ENCODE measurements at regions not wholly inside any gene's neighbourhood (a gene's known extent, or its start where the extent isn't known, plus 50 kb on each side); places are given as distances from the start of the nearest gene placed in this dataset.

GRCh38 chr2:43127941-43128558, 98.4 kb downstream of the ZFP36L2 start:
- no peak for DNase-seq (ENCODE audit: low spot score)

GRCh38 chr2:43127208-43127940, 99.0 kb downstream of the ZFP36L2 start:
- peak; percentile 67 for DNase-seq (ENCODE audit: low spot score)

GRCh38 chr2:43126817-43127207, 99.6 kb downstream of the ZFP36L2 start:
- no peak for DNase-seq (ENCODE audit: low spot score)

- no peak for DNase-seq (ENCODE audit: low spot score)
Observed at GRCh38 chr2:43125090-43125998, 101.1 kb downstream of the ZFP36L2 start.

- no peak for DNase-seq (ENCODE audit: low spot score)
Observed at GRCh38 chr2:43124687-43125057, 101.7 kb downstream of the ZFP36L2 start.

- no peak for DNase-seq (ENCODE audit: low spot score)
Observed at GRCh38 chr2:43123981-43124686, 102.3 kb downstream of the ZFP36L2 start.

GRCh38 chr2:43123486-43123885, 102.9 kb downstream of the ZFP36L2 start:
- no peak for DNase-seq (ENCODE audit: low spot score)

GRCh38 chr2:43123028-43123427, 103.4 kb downstream of the ZFP36L2 start:
- no peak for DNase-seq (ENCODE audit: low spot score)

- DNase-seq (ENCODE audit: low spot score) = no peak
Observed at GRCh38 chr2:43121580-43122314, 104.7 kb downstream of the ZFP36L2 start.

GRCh38 chr2:43119303-43119702, 107.1 kb downstream of the ZFP36L2 start:
- no peak for DNase-seq (ENCODE audit: low spot score)

- no peak for DNase-seq (ENCODE audit: low spot score)
Observed at GRCh38 chr2:43117521-43118143, 108.8 kb downstream of the ZFP36L2 start.

- DNase-seq (ENCODE audit: low spot score) = no peak
Observed at GRCh38 chr2:43116988-43117387, 109.4 kb downstream of the ZFP36L2 start.

- no peak for DNase-seq (ENCODE audit: low spot score)
Observed at GRCh38 chr2:43115881-43116280, 110.5 kb downstream of the ZFP36L2 start.

GRCh38 chr2:43114210-43114609, 112.2 kb downstream of the ZFP36L2 start:
- DNase-seq (ENCODE audit: low spot score) = no peak

- no peak for DNase-seq (ENCODE audit: low spot score)
Observed at GRCh38 chr2:43111788-43112554, 114.4 kb downstream of the ZFP36L2 start.

GRCh38 chr2:43110442-43110871, 115.9 kb downstream of the ZFP36L2 start:
- DNase-seq (ENCODE audit: low spot score) = no peak

GRCh38 chr2:43109261-43109743, 117.1 kb downstream of the ZFP36L2 start:
- no peak for DNase-seq (ENCODE audit: low spot score)

GRCh38 chr2:43107679-43108078, 118.7 kb downstream of the ZFP36L2 start:
- DNase-seq (ENCODE audit: low spot score) = no peak

GRCh38 chr2:43106559-43107527, 119.6 kb downstream of the ZFP36L2 start:
- DNase-seq (ENCODE audit: low spot score) = no peak
